MCF 10A (cell line): ENCODE measurements at regions not wholly inside any gene's neighbourhood (a gene's known extent, or its start where the extent isn't known, plus 50 kb on each side); places are given as distances from the start of the nearest gene placed in this dataset.

ENCODE experiments used
- BruUV-seq: library from RNA; stranded (reverse); fragments of 400-500 nt; replicated peaks from 2 replicates; lab custom pipeline; 2021; lab: Mats Ljungman, UMichigan
- CTCF ChIA-PET: fragments of 300-600 bp; sonication (Branson Sonifier 250); formaldehyde crosslinking; extraction: SDS; loops from one replicate; lab custom pipeline; 2021; ENCODE audit warnings: antibody characterized with exemption, inconsistent platforms; lab: Yijun Ruan, JAX
- POLR2A ChIA-PET: fragments of 300-600, 350-650 bp; sonication (Branson Sonifier 250); formaldehyde crosslinking; extraction: SDS; loops from one replicate; lab custom pipeline; 2020; ENCODE audit warnings: antibody characterized with exemption, inconsistent platforms; lab: Yijun Ruan, JAX
- DNase-seq: peaks from one replicate; pipeline ENCODE4 v3.0.0-alpha.2; 2018; ENCODE audit not compliant: unreplicated experiment
- H3K27ac Mint-ChIP-seq: one replicate; pipeline ENCODE4 v1.8.0; 2022; ENCODE audit warnings: mild to moderate bottlenecking, low read depth, mixed read lengths; ENCODE audit not compliant: unreplicated experiment
- H3K27me3 Mint-ChIP-seq: one replicate; pipeline ENCODE4 v1.8.0; 2022; ENCODE audit warnings: mixed read lengths; ENCODE audit not compliant: insufficient read depth, unreplicated experiment
- H3K36me3 Mint-ChIP-seq: one replicate; pipeline ENCODE4 v1.8.0; 2022; ENCODE audit warnings: mild to moderate bottlenecking, moderate library complexity, mixed read lengths; ENCODE audit not compliant: insufficient read depth, unreplicated experiment
- H3K4me1 Mint-ChIP-seq: one replicate; pipeline ENCODE4 v1.8.0; 2022; ENCODE audit warnings: mixed read lengths; ENCODE audit not compliant: insufficient read depth, unreplicated experiment
- H3K4me3 Mint-ChIP-seq: one replicate; pipeline ENCODE4 v1.8.0; 2022; ENCODE audit warnings: mild to moderate bottlenecking, moderate library complexity, mixed read lengths; ENCODE audit not compliant: unreplicated experiment
- H3K9me3 Mint-ChIP-seq: one replicate; pipeline ENCODE4 v1.8.0; 2022; ENCODE audit warnings: mixed read lengths; ENCODE audit not compliant: unreplicated experiment
- intact Hi-C: fragments of 100-400 bp; cut with micrococcal nuclease; formaldehyde crosslinking; loops from 2 replicates; pipeline ENCODE4 v1.14.1; 2022
- TF ChIP-seq, protein P1 (sequence below): fragments of 200-600 bp; IDR thresholded peaks from one replicate; pipeline ENCODE4 v1.8.0; 2022; ENCODE audit warnings: antibody characterized with exemption, mild to moderate bottlenecking; ENCODE audit not compliant: unreplicated experiment

DNA sequence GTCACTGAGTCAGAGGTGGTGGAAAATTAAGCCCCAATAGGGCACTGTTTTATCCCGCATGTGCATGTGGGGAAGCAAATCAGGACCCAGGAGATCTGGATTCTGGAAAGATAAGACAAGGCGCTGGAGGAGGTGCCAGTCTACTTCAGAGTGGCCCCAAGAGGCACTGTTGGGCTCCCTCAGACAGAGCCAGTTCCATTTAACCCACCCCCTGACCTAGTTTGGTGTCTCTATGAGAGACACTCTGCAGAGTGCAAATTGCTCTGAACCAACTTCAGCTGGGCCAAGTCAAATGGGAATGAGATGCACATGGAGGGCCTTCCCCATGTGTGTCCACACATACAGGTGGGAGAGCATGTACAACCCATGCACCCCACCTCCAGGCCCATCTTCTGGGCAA is 71.1 kb upstream of the MED9 start:
- DNase-seq: no peak

DNA sequence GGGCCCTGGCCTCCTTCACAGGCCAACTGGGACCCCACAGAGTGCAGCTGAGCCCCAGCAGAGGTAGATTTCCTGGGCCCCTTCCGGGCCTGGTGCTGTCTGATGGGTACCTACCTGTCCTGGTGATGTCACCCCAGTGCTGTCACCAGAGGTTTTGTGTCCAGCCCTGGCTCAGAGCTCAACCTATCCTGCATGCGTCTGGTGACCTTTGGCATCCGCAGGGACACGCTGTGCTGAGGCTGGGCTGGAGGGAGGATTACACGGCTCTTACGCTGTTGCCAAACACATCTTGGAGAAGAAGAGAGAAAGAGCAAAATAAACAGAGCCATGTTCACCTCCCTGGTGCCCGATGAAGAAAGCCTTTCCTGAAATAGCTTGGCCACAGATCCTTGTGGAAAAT is 70.6 kb upstream of the MED9 start:
- Mint-ChIP-seq H3K9me3 (no peaks in the 10 kb centered on the region), H3K4me1 (peaks cover 16% of the 10 kb centered on the region), H3K36me3 (no peaks in the 10 kb centered on the region), H3K27me3 (no peaks in the 10 kb centered on the region), H3K4me3 (no peak overlapping the region), H3K27ac (no peak overlapping the region)
- POLR2A ChIA-PET: interaction anchor here (1.0 kb wide), 1 partner anchor 186 kb away, joined by 4 read pairs; the partner anchor contains the start of gene PEMT
- intact Hi-C loops: no loop called here
- CTCF ChIA-PET: interaction anchor here (1.2 kb wide), 1 partner anchor 91 kb away, joined by 3 read pairs; no protein-coding TSS in a partner anchor
- no TSS peak for BruUV-seq
- TF ChIP-seq, protein P1, sequence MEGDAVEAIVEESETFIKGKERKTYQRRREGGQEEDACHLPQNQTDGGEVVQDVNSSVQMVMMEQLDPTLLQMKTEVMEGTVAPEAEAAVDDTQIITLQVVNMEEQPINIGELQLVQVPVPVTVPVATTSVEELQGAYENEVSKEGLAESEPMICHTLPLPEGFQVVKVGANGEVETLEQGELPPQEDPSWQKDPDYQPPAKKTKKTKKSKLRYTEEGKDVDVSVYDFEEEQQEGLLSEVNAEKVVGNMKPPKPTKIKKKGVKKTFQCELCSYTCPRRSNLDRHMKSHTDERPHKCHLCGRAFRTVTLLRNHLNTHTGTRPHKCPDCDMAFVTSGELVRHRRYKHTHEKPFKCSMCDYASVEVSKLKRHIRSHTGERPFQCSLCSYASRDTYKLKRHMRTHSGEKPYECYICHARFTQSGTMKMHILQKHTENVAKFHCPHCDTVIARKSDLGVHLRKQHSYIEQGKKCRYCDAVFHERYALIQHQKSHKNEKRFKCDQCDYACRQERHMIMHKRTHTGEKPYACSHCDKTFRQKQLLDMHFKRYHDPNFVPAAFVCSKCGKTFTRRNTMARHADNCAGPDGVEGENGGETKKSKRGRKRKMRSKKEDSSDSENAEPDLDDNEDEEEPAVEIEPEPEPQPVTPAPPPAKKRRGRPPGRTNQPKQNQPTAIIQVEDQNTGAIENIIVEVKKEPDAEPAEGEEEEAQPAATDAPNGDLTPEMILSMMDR: no peak
- no peak for DNase-seq

More for the DNA sequence above, 71.1 kb upstream of the MED9 start:
- Mint-ChIP-seq H3K36me3 (no peaks in the 10 kb centered on the region), H3K9me3 (no peaks in the 10 kb centered on the region), H3K4me1 (peaks cover 17% of the 10 kb centered on the region), H3K27ac (no peak overlapping the region), H3K4me3 (no peak overlapping the region), H3K27me3 (no peaks in the 10 kb centered on the region)
- BruUV-seq: no TSS peak
- intact Hi-C loops: no loop called here
- ChIA-PET POLR2A (interaction anchor here (1.0 kb wide), 1 partner anchor 186 kb away, joined by 4 read pairs; the partner anchor contains the start of gene PEMT), CTCF (interaction anchor here (1.2 kb wide), 1 partner anchor 91 kb away, joined by 3 read pairs; no protein-coding TSS in a partner anchor)
- TF ChIP-seq, protein P1: no peak

DNA sequence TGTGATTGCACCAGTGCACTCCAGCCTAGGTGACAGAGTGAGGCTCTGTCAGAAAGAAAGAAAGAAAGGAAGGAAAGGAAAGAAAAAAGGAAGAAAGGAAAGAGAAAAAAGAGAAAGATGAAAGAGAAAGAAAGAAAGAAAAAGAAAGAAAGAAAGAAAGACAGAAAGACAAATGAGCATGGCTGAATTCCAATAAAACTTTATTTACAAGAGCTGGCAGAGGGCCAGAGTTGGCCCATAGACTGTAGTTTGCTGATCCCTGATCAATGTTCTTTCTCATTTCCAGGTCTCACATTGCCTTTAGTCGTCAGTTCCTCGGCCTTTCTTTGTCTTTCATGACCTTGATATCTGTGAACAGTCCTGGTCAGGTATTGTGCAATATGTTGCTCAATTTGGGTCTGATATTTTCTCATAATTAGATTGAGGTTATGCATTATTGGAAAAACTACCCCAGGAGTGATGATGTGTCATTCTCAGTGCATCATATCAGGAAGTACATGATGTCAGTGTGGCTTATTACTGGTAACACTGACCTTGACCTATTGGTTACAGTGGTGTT is 68.5 kb upstream of the MED9 start:
- TF ChIP-seq, protein P1: no peak
- Mint-ChIP-seq H3K27me3 (no peaks in the 10 kb centered on the region), H3K4me1 (peaks cover 12% of the 10 kb centered on the region), H3K27ac (peak overlapping the region; percentile 72), H3K4me3 (no peak overlapping the region), H3K36me3 (no peaks in the 10 kb centered on the region), H3K9me3 (no peaks in the 10 kb centered on the region)
- no TSS peak for BruUV-seq
- intact Hi-C loops: no loop called here
- ChIA-PET POLR2A (interaction anchor here (1.1 kb wide), 1 partner anchor 21 kb away, joined by 3 read pairs; no protein-coding TSS in a partner anchor), CTCF (no interaction called here)
- DNase-seq: peak; percentile 79

DNA sequence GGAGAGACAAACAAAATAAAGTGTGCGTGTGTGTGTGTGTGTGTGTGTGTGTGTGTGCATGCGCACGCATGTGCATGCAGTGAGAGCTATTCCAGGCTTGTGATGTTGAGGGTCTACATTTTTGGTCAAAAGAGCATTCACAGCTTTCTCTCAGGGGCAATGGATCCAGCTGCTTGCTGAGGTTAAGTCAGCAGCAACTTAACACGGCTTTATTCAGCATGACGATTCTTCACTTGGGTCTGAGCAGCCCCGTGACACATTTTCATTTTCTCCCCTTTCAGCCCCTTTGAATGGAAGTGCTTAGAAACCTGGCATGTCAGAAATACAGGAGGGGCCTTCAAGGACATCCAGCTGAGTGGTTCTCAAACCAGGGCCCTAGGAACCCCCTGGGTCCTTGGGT is 66.4 kb upstream of the MED9 start:
- ChIA-PET POLR2A (no interaction called here), CTCF (interaction anchor here (0.6 to 0.7 kb wide), 2 partner anchors 60 to 387 kb away, joined by 3 to 4 read pairs; no protein-coding TSS in a partner anchor)
- intact Hi-C loops: no loop called here

More for the DNA sequence above, 66.4 kb upstream of the MED9 start:
- H3K9me3 Mint-ChIP-seq: no peaks in the 10 kb centered on the region
- BruUV-seq: no TSS peak
- H3K4me3 Mint-ChIP-seq: no peak overlapping the region
- TF ChIP-seq, protein P1: no peak
- no peak for DNase-seq
- no peaks in the 10 kb centered on the region for H3K36me3 Mint-ChIP-seq
- H3K27me3 Mint-ChIP-seq: no peaks in the 10 kb centered on the region
- no peak overlapping the region for H3K27ac Mint-ChIP-seq
- peaks cover 24% of the 10 kb centered on the region for H3K4me1 Mint-ChIP-seq
